ENCODE measurements at regions not wholly inside any gene's neighbourhood (a gene's known extent, or its start where the extent isn't known, plus 50 kb on each side); places are given as distances from the start of the nearest gene placed in this dataset.

GRCh38 chr10:31147210-31147608 is 115.5 kb upstream of the ZNF438 start:
- no peak for DNase-seq

- no peak for DNase-seq
These were observed 117.3 kb upstream of the ZNF438 start for GRCh38 chr10:31148951-31149350.

- DNase-seq = no peak
These were observed 118.3 kb upstream of the ZNF438 start for GRCh38 chr10:31149835-31150512.

- DNase-seq = no peak
These were observed 119.6 kb upstream of the ZNF438 start for GRCh38 chr10:31151301-31151700.

GRCh38 chr10:31152421-31153135 is 120.9 kb upstream of the ZNF438 start:
- no peak for DNase-seq

- DNase-seq = no peak
These were observed 121.5 kb upstream of the ZNF438 start for GRCh38 chr10:31153161-31153560.

- no peak for DNase-seq
These were observed 122.0 kb upstream of the ZNF438 start for GRCh38 chr10:31153692-31154091.

- no peak for DNase-seq
These were observed 123.3 kb upstream of the ZNF438 start for GRCh38 chr10:31154996-31155395.

- no peak for DNase-seq
These were observed 125.7 kb upstream of the ZNF438 start for GRCh38 chr10:31157123-31158010.

GRCh38 chr10:31158011-31158658 is 126.5 kb upstream of the ZNF438 start:
- DNase-seq = no peak

- DNase-seq = no peak
These were observed 134.9 kb upstream of the ZNF438 start for GRCh38 chr10:31166606-31167005.

GRCh38 chr10:31170636-31171035 is 139.0 kb upstream of the ZNF438 start:
- DNase-seq = no peak

- no peak for DNase-seq
These were observed 139.9 kb upstream of the ZNF438 start for GRCh38 chr10:31171402-31172083.

GRCh38 chr10:31172925-31173324 is 141.3 kb upstream of the ZNF438 start:
- DNase-seq = no peak

- no peak for DNase-seq
These were observed 142.1 kb upstream of the ZNF438 start for GRCh38 chr10:31173752-31174151.

GRCh38 chr10:31179091-31179680 is 139.8 kb upstream of the ZEB1 start:
- no peak for DNase-seq

GRCh38 chr10:31186225-31187000 is 132.6 kb upstream of the ZEB1 start:
- no peak for DNase-seq

GRCh38 chr10:31187182-31187581 is 131.8 kb upstream of the ZEB1 start:
- DNase-seq = no peak

- DNase-seq = no peak
These were observed 131.3 kb upstream of the ZEB1 start for GRCh38 chr10:31187607-31188210.

- no peak for DNase-seq
These were observed 130.1 kb upstream of the ZEB1 start for GRCh38 chr10:31188792-31189406.
